ENCODE measurements at regions not wholly inside any gene's neighbourhood (a gene's known extent, or its start where the extent isn't known, plus 50 kb on each side); places are given as distances from the start of the nearest gene placed in this dataset.

DNA sequence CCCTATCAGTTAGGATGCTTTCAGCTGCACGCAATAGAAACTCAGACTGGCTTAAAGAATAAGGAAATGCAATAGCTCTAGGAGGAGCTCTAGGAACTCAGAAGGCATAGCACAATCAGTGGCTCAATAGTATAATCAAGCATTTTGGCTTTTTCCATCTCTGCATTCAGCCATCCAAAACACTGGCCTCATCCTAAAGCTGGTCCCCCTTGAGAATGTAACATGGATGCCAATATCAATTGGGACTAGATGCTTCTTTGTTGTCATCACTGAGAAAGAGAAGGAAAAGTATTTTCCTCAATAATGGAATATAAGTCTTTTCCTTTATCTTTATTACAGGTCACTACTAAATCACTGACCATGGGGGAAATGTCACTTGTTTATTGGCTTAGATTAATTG lies 509.5 kb downstream of the PLPP3 start:
- 100% methylated on average over 1 of the region's 1 CpG for WGBS
- Histone ChIP-seq H3K36me3 (no peaks in the 10 kb centered on the region), H3K4me1 (peaks cover 18 to 25% (median 22%) of the 10 kb centered on the region in 4 donors), H3K9me3 (no peaks in the 10 kb centered on the region), H3K27ac (replicated peaks in 1 of 4) (no peak overlapping the region), H3K27me3 (no peaks in the 10 kb centered on the region), H3K4me3 (no peak overlapping the region)
- intact Hi-C loops (cut with DNase I): loop anchor here (5.0 to 10.0 kb wide), 2 partner anchors 88 to 505 kb away; partner anchors contain the start of gene PLPP3
- TF ChIP-seq, protein P1, sequence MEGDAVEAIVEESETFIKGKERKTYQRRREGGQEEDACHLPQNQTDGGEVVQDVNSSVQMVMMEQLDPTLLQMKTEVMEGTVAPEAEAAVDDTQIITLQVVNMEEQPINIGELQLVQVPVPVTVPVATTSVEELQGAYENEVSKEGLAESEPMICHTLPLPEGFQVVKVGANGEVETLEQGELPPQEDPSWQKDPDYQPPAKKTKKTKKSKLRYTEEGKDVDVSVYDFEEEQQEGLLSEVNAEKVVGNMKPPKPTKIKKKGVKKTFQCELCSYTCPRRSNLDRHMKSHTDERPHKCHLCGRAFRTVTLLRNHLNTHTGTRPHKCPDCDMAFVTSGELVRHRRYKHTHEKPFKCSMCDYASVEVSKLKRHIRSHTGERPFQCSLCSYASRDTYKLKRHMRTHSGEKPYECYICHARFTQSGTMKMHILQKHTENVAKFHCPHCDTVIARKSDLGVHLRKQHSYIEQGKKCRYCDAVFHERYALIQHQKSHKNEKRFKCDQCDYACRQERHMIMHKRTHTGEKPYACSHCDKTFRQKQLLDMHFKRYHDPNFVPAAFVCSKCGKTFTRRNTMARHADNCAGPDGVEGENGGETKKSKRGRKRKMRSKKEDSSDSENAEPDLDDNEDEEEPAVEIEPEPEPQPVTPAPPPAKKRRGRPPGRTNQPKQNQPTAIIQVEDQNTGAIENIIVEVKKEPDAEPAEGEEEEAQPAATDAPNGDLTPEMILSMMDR (IDR thresholded peaks at IDR 0.05): no peak
- TF ChIP-seq EP300 (IDR thresholded peaks at IDR 0.05) (no peak), POLR2A (IDR thresholded peaks at IDR 0.05; ENCODE audit: low read depth) (no peak), POLR2AphosphoS5 (IDR thresholded peaks at IDR 0.05) (no peak)
- DNase-seq (ENCODE audit: extremely low spot score): no peak

DNA sequence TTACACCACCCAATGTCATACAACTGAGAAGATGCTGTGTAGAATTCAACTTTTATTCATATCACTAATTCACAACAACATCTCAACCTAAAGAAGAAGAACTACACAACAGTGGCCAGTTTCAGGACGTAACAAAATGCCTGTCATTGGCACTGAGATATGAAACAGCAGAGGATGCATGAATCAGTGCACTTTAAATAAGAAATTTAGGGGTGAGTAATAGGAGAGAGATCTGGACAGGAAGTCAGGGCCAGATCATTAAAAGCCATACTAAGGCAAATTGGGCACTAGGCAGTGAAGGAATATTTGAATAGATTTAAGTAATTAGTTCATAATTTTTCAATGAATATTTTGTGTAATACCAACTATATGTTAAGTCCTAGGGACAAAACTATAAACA lies 510.5 kb downstream of the PLPP3 start:
- H3K4me3 ChIP-seq: no peak overlapping the region
- 52% methylated on average over 1 of the region's 1 CpG for WGBS
- TF ChIP-seq, protein P1 (IDR thresholded peaks at IDR 0.05): no peak
- TF ChIP-seq POLR2AphosphoS5 (IDR thresholded peaks at IDR 0.05): no peak
- TF ChIP-seq EP300 (IDR thresholded peaks at IDR 0.05): no peak
- TF ChIP-seq POLR2A (IDR thresholded peaks at IDR 0.05; ENCODE audit: low read depth): no peak
- no peak overlapping the region for H3K27ac ChIP-seq (replicated peaks in 1 of 4)
- no peaks in the 10 kb centered on the region for H3K9me3 ChIP-seq
- intact Hi-C loops (cut with DNase I): loop anchor here (5.0 kb wide), 1 partner anchor 87 kb away; no protein-coding TSS in a partner anchor
- no peak for DNase-seq (ENCODE audit: extremely low spot score)
- H3K4me1 ChIP-seq: peaks cover 11 to 16% (median 13%) of the 10 kb centered on the region in 4 donors
- H3K27me3 ChIP-seq: no peaks in the 10 kb centered on the region
- H3K36me3 ChIP-seq: no peaks in the 10 kb centered on the region

DNA sequence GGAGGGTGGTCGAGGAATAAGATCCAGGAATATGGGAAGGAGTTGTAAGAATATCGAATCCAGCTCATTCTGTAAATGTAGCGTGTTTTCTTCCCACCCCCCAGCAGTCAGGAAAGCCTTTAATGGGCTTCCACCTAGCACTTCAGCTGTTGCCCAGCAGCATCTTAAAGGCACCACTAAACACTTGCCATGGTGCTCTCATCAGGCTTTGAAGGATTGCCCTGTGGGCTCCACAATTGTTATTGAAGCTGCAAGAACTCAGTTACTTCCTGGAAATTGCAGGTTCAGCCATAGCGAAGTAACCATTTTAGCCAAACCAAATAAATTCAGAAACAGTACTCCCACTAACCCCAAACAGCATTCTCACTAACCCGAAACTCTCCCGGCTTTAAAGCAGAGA lies 511.2 kb downstream of the PLPP3 start:
- no peaks in the 10 kb centered on the region for H3K27me3 ChIP-seq
- no peaks in the 10 kb centered on the region for H3K36me3 ChIP-seq
- no peaks in the 10 kb centered on the region for H3K9me3 ChIP-seq
- DNase-seq (ENCODE audit: extremely low spot score): no peak
- peaks cover 4 to 9% (median 6%) of the 10 kb centered on the region in 4 donors for H3K4me1 ChIP-seq
- intact Hi-C loops (cut with DNase I): loop anchor here (5.0 kb wide), 1 partner anchor 86 kb away; no protein-coding TSS in a partner anchor
- 97% methylated on average over 6 of the region's 6 CpGs for WGBS
- no peak overlapping the region for H3K4me3 ChIP-seq
- H3K27ac ChIP-seq (replicated peaks in 1 of 4): no peak overlapping the region
- TF ChIP-seq POLR2AphosphoS5 (IDR thresholded peaks at IDR 0.05) (no peak), EP300 (IDR thresholded peaks at IDR 0.05) (no peak), POLR2A (IDR thresholded peaks at IDR 0.05; ENCODE audit: low read depth) (no peak)
- TF ChIP-seq, protein P1 (IDR thresholded peaks at IDR 0.05): no peak

DNA sequence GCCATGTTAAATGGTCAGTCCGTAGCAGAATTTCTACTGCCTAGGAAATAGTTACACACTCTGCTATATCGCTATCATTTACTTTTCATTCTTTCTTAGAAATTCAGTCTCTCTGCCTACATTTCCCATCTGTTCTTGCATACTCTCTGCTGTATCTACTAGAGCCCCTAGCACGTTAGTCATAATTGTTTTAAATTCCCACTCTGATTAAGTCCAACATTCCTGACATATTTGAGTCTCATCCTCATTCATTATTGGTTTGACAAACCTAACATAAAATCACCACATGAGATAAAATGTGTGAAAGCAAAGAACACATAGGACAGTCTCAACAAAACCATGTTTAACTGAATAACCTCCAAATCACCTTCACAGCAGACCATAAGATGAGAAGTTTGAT lies 513.6 kb downstream of the PLPP3 start:
- no peaks in the 10 kb centered on the region for H3K9me3 ChIP-seq
- no peaks in the 10 kb centered on the region for H3K27me3 ChIP-seq
- no peak overlapping the region for H3K27ac ChIP-seq (replicated peaks in 1 of 4)
- no peak for TF ChIP-seq POLR2AphosphoS5 (IDR thresholded peaks at IDR 0.05)
- no peak for TF ChIP-seq EP300 (IDR thresholded peaks at IDR 0.05)
- TF ChIP-seq POLR2A (IDR thresholded peaks at IDR 0.05; ENCODE audit: low read depth): no peak
- TF ChIP-seq, protein P1 (IDR thresholded peaks at IDR 0.05): no peak
- no peak for DNase-seq (ENCODE audit: extremely low spot score)
- intact Hi-C loops (cut with DNase I): loop anchor here (5.0 kb wide), 1 partner anchor 83 kb away; no protein-coding TSS in a partner anchor
- WGBS: 62% methylated on average over 3 of the region's 3 CpGs
- H3K4me3 ChIP-seq: no peak overlapping the region
- no peaks in the 10 kb centered on the region for H3K36me3 ChIP-seq
- peaks cover 0 to 4% (median 0%) of the 10 kb centered on the region in 4 donors for H3K4me1 ChIP-seq

DNA sequence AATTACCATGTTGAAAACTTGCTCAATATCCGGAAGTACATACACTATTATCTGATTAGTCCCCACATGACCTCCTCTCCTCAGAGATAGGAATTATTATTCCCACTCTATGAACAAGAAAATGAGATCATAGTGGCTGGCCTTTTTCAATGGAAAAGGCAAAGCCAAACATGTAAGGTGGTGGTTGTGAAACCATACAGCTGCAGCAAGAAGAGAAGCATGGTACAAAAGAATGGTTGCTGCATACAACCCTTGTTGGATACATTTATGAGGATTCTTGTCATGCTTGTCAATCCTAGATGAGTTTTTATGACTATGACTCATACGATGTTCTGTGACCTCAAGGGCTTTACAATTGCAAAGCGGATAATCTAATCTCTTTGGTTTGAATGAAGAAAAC lies 514.7 kb downstream of the PLPP3 start:
- intact Hi-C loops (cut with DNase I): loop anchor here (5.0 kb wide), 1 partner anchor 82 kb away; no protein-coding TSS in a partner anchor
- H3K36me3 ChIP-seq: no peaks in the 10 kb centered on the region

More for the DNA sequence above, 514.7 kb downstream of the PLPP3 start:
- Histone ChIP-seq H3K27me3 (no peaks in the 10 kb centered on the region), H3K4me1 (peaks cover 0 to 4% (median 0%) of the 10 kb centered on the region in 4 donors), H3K27ac (replicated peaks in 1 of 4) (no peak overlapping the region), H3K4me3 (no peak overlapping the region), H3K9me3 (no peaks in the 10 kb centered on the region)
- DNase-seq (ENCODE audit: extremely low spot score): no peak
- WGBS: 97% methylated on average over 3 of the region's 3 CpGs
- TF ChIP-seq, protein P1 (IDR thresholded peaks at IDR 0.05): no peak
- TF ChIP-seq EP300 (IDR thresholded peaks at IDR 0.05): no peak
- no peak for TF ChIP-seq POLR2AphosphoS5 (IDR thresholded peaks at IDR 0.05)
- TF ChIP-seq POLR2A (IDR thresholded peaks at IDR 0.05; ENCODE audit: low read depth): no peak
